Fibroblast of skin of abdomen (primary cell): ENCODE measurements at regions not wholly inside any gene's neighbourhood (a gene's known extent, or its start where the extent isn't known, plus 50 kb on each side); places are given as distances from the start of the nearest gene placed in this dataset.

Source experiments
- DNase-seq: peaks from one replicate; pipeline ENCODE4 v3.0.0-alpha.2; 2013

GRCh38 chr7:25966469-25966868 is 185.5 kb upstream of the NFE2L3 start:
- no peak for DNase-seq

DNA sequence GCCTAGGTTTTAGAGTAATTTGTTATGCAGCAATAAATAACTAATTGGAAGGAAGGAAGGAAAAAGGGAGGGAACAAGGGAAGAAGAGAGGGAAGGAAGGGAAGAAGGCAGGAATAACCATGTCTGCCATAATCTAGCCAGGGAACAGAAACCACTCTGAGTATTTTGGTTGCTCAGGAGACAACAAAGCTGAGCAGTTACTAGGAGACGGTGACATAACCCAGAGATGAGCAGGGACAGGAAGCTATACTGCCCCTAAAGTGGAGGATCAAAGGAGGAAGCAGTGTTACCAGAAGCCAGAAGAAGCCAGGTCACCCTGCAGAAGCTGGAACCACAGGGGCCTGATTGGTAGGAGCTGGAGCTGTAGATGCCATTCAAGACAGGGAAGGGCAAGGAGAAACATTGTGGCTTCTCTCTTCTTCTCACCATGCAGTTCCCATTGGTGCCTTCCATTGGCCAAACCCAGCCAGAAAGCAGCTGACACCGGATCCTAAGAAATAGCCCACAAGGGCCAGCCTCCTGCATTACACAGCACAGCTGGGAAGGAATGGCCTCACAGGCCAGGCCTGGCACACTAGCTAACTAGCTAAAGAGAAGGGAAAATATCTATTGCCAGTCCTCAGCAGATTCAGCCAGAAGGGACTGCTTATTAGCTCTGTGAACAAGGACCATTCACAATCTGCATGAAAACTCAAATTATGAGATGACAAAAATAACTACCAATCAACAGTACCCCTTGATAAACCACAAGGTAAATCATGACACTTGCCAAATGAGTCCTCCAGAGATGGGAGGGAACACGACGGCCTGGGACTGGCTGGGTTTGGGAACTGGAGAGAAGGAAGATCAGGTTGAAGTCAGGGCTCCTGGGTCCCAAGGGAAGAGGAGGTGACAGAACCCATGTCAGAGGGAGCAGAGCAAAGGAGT is 184.5 kb upstream of the NFE2L3 start:
- DNase-seq = no peak

DNA sequence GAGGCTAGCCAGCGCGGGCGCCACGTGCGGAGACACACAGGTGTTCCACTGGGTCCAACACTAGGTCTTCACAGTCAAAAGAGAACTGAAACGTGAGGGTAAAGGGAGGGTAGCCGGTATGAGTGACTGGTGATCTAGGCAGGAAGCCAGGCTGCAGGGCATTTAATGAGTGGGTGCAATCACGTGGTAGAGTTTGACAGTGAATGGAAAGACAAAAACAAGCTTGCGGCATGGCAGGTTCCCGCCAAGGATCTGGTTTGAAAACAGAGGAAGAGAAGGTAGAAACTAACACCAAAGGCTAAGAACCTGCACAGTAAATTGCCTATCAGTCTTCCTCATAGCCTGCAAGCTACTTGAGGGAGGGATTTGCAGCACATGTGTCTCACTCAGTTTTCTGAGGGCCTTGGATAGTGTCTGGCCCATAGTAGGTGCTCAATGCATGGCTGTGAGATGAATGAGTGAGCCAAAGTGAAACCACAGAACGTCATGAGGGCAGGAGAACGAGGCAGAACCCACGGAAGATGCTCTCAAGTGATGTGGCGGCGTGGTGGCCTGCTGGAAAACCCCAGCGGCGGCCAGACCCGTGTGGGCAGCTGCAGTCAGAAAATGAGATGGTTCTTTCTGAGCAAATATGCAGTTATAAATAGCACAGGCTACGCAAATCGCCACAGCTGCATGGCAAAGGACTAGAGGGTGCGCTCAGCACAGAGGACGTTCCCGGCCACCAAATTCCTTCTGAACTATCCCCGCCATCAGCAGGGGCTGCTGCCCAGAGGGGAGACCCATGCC is 183.6 kb upstream of the NFE2L3 start:
- no peak for DNase-seq

DNA sequence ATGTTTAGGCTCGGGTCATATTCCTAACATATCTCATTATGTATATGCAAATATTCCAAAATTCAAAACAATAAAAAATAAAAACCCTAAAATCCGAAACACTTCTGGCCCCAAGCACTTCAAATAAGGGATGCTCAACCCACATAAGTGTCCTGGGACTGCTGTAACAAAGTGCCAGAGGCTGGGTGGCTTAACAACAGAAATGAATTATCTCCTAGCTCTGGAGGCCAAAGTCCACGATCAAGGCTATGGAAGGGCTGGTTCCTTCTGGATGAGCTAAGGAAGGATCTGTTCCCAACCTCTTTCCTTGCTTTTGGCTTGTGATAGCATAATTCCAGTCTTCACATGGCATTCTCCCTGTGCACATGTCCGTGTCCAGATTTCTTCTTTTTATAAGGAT is 181.6 kb upstream of the NFE2L3 start:
- DNase-seq = no peak

- DNase-seq = no peak
Measured at GRCh38 chr7:25970911-25971310, 181.1 kb upstream of the NFE2L3 start.

DNA sequence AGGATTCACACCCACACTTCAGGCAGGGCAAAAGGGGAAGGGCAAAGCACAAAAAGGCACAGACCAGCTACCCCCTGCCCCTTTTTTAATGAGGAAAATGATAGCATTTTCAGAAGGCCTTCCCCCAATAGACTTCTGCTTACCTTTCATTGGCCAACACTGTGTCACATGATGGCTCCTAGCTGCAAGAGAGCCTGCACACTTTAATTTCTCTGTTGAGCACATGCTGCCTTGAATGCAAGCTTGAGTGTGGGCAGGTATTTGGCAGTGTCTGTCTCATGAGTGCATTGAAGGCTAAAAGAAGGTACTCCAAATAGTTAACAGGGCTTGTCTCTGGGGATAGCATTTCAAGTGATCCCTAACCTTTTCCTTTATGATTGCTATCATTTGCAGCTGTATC is 175.4 kb upstream of the NFE2L3 start:
- no peak for DNase-seq

DNA sequence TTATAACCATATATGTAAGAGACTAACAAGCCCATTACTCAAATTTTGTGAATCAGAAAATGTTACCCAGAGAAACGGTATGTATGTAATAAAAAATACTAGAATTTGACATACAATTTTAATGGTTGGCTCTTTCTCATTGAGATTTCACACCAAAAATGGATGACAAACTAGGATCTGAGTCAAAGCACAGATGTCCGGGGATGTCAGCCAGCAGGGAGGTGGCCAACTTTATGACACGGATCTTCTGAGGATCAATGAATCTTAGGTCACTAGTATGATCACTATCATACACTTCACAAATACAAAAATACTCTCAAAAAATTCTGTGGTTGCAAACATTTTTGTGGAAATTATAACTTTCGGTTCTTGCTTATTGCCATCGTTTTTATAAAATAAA is 173.5 kb upstream of the NFE2L3 start:
- DNase-seq = no peak

DNA sequence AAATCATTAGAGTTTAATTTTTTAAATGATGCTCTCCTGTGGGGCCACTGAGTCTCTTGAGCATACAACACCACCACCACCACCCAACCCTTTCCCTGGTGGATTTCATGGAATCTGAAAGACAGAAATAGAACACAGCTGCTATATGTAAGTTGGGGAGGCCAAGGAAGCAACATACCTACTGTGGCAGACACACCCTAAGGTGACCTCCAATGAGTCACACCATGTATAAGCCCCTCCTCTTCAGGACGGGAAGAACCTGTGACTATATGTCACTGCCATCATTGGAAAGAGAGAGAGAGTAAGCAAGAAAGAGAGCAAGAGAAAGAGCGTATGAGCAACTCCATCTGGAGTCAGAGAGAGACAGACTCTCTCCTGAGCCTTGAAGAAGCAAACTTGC is 172.4 kb upstream of the NFE2L3 start:
- DNase-seq = no peak

GRCh38 chr7:25982684-25983083 is 169.3 kb upstream of the NFE2L3 start:
- DNase-seq = no peak

GRCh38 chr7:25985196-25985595 is 166.8 kb upstream of the NFE2L3 start:
- no peak for DNase-seq

- DNase-seq = no peak
Measured at GRCh38 chr7:25988640-25989039, 163.4 kb upstream of the NFE2L3 start.

DNA sequence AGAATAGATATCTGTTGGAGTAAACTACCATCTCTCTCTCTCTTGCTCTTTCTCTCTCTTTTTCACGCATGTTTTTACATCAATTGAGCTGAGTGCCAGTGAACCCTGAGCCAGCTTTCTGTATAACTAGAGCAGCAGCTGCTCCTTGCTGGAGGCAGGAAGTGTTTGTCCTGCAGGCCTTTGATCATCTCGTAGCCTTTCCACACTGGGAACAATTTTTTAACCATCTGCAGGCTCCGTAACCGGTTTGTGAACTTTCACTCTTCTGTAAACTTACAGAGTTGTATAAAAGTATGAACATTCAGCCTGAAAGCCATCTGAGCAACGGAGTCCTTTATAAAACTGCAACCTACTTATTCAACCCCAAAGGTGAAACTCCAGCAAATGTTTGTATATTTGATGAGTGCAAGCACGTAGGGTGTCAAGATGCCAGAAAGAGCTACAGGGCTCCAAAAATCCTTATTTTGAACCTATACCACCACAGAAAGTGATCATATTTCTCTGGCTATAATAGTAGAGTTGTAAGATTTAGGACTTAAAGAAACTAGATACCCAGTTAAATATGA is 162.8 kb upstream of the NFE2L3 start:
- DNase-seq = no peak

DNA sequence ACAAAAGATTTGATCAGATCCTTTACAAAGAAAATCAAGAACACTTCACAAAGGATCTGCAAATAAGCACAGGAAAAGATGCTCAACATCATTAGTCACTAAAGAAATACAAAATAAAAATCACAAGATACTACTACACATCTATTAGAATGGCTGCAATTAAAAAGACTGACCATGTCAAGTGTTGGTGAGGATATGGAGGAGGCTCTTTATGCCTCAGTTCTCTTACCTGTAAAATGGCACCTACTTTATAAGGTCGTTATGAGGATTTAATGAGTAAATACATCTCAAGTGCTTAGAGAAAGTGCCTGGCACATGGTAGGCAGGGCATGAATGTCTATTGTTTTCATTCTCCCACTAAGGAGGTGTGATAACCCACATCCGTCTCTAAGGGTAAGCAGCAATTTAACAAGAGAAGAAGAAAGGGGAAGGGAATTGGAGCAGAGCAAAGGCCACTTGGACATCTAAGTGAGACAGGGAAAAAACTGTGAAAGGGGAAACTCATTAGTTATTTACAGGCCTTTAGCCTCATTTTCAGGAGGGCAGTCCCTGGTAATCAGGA is 157.5 kb upstream of the NFE2L3 start:
- no peak for DNase-seq

GRCh38 chr7:25995216-25995615 is 156.8 kb upstream of the NFE2L3 start:
- DNase-seq = no peak

- no peak for DNase-seq
Measured at GRCh38 chr7:25996006-25996408, 156.0 kb upstream of the NFE2L3 start.

DNA sequence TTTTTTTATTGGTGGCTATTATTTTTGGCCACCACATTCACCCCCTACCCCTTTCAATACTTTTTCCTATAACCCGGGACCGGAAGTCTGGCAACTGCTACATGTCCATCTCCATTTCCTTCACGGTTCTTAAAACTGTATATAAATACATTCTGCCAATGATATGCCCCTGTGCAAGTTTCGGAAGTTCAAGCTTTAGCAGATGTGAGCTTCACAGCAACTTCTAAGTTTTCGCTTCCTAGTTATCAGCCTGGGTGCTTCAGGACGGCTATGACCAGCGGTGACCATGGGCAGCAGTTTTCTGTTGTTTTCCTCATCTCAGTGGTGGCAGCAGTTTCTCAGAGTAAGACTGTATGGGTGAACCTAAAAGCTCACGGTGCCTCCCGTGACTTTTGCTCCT is 153.5 kb upstream of the NFE2L3 start:
- no peak for DNase-seq

DNA sequence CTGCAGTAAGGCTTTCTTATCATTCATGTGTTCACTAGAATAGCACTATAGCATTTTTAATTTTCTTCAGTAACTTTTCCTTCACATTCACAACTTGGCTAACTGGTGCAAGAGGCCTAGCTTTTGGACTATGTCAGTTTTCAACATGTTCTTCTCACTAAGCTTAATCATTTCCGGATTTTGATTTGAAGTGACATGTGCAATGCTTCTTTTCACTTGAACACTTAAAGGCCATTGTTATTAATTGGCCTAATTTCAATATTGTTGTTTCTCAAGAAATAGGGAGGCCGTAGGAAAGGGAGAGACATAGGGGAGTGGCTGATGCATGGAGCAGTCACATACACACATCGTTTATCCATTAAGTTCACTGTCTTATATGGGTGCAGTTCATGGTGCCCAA is 151.2 kb upstream of the NFE2L3 start:
- DNase-seq = no peak

- no peak for DNase-seq
Measured at GRCh38 chr7:26001662-26002244, 150.2 kb upstream of the NFE2L3 start.

GRCh38 chr7:26005683-26006410 is 146.2 kb upstream of the NFE2L3 start:
- no peak for DNase-seq

DNA sequence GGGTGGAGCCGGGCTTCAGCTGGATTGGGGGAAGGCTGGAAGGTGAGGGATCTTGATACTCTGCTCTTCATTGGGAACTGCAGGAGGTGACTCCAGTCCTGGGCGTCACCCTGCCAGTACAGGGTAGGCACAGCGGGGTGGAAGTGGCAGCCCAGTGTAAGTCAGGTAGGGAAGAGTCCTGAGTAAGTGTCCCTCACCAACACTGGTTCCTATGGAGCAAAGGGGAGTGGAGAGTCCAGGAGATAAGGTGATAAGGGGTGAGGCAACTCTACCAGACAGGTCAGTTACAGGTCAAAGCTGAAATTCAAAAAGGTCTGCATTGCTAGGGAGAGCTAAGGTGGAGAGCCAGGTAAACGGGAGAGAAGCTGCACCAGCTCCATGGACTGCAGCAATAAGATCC is 145.6 kb upstream of the NFE2L3 start:
- no peak for DNase-seq

- no peak for DNase-seq
Measured at GRCh38 chr7:26007510-26007909, 144.5 kb upstream of the NFE2L3 start.

DNA sequence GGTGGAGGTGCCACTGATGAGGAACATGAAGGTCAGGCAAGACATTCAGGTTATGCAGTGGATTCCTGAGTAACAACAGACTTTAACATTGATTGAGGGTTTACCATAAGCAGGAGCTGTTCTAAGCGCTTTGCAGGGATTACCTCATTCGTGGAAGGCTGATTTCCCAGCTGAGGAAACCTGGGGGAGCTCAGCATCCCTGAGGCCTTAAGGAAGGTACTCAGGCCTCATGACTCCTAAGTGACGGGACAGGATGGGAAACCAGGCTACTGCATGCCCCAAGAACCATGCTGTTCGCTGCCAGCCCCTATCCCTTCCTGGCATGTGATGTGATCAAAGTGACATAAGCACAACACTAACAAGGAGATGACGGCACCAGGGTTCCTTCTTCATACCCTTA is 143.6 kb upstream of the NFE2L3 start:
- DNase-seq = no peak
